GM13977 (cell line): ENCODE measurements at regions not wholly inside any gene's neighbourhood (a gene's known extent, or its start where the extent isn't known, plus 50 kb on each side); places are given as distances from the start of the nearest gene placed in this dataset.

ENCODE experiments used
- DNase-seq: peaks from one replicate; pipeline ENCODE4 v3.0.0; 2012; ENCODE audit warnings: low spot score
- in situ Hi-C: fragments of 300-500 bp; cut with MboI; formaldehyde crosslinking; loops from one replicate; pipeline ENCODE4 v1.12.0; 2022; ENCODE audit warnings: low sequenced_read_pairs, low pct_unique_long_range_greater_than_20kb, mixed read lengths, inconsistent platforms; ENCODE audit not compliant: unreplicated experiment
- TF ChIP-seq, protein P1 (sequence below): IDR thresholded peaks from 2 replicates; pipeline ENCODE4 v1.5.1; 2012; ENCODE audit warnings: mild to moderate bottlenecking, control low read depth; ENCODE audit not compliant: insufficient read depth; ENCODE audit errors: extremely low read depth, missing control alignments

DNA sequence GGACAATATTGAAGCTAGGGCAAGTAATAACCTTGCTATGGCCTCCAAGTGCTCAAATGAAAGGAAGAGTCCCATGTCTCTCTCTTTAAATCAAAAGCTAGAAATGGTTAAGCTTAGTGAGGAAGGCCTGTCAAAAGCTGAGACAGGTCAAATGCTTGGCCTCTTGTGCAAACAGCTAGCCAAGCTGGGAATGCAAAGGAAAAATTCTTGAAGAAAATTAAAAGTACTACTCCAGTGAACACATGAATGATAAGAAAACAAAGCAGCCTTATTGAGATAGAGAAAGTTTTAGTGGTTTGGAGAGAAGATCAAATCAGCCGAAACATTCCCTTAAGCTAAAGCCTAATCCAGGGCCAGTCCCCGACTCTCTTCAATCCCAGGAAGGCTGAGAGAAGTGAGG lies 84.1 kb upstream of the PLEKHA5 start:
- TF ChIP-seq, protein P1, sequence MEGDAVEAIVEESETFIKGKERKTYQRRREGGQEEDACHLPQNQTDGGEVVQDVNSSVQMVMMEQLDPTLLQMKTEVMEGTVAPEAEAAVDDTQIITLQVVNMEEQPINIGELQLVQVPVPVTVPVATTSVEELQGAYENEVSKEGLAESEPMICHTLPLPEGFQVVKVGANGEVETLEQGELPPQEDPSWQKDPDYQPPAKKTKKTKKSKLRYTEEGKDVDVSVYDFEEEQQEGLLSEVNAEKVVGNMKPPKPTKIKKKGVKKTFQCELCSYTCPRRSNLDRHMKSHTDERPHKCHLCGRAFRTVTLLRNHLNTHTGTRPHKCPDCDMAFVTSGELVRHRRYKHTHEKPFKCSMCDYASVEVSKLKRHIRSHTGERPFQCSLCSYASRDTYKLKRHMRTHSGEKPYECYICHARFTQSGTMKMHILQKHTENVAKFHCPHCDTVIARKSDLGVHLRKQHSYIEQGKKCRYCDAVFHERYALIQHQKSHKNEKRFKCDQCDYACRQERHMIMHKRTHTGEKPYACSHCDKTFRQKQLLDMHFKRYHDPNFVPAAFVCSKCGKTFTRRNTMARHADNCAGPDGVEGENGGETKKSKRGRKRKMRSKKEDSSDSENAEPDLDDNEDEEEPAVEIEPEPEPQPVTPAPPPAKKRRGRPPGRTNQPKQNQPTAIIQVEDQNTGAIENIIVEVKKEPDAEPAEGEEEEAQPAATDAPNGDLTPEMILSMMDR, result no peak
- DNase-seq, result no peak
- in situ Hi-C loops, result no loop called here

DNA sequence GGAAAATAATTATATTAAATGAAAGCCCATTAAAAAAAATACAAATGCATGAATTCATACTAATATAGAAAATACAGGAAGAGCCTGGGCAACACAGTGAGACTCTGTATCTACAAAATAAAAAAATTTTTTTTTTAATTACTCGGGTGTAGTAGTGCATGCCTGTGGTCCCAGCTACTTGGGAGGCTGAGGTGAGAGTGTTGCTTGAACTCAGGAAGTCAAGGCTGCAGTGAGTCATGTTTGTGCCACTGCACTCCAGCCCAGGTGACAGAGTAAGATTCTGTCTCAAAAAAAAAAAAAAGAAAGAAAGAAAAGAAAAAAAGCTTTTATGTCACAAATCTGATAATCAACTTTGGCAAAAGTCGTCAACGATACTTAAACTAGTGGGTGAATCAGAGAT lies 80.6 kb upstream of the PLEKHA5 start:
- no peak for DNase-seq
- in situ Hi-C loops, result no loop called here
- TF ChIP-seq, protein P1, result no peak

GRCh38 chr12:19052689-19053088 lies 76.8 kb upstream of the PLEKHA5 start:
- in situ Hi-C loops, result loop anchor here (25.0 kb wide), 1 partner anchor 90 kb away; no protein-coding TSS in a partner anchor
- TF ChIP-seq, protein P1, result no peak
- DNase-seq, result no peak

DNA sequence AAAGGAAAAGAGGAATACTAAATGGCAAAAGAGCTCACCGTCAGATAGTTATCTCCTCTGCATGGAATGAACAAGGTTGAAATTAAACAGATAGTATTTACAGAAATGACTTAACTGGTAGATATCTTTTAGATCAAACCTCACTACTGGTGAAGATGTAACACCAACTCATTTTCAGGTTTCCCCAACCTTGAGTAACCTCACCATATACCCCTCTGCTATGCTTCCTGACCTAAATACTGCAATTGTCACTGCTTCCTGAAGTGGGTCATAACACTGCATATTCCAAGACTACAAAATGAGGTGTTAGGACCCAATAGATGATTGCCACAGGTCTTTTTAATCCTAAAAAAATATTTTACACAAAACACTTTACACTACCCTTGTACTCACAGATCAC lies 76.3 kb upstream of the PLEKHA5 start:
- in situ Hi-C loops, result loop anchor here (25.0 kb wide), 1 partner anchor 91 kb away; no protein-coding TSS in a partner anchor
- TF ChIP-seq, protein P1, result no peak
- no peak for DNase-seq

GRCh38 chr12:19054035-19054434 lies 75.5 kb upstream of the PLEKHA5 start:
- DNase-seq, result no peak
- TF ChIP-seq, protein P1, result no peak
- in situ Hi-C loops, result loop anchor here (25.0 kb wide), 1 partner anchor 92 kb away; no protein-coding TSS in a partner anchor

DNA sequence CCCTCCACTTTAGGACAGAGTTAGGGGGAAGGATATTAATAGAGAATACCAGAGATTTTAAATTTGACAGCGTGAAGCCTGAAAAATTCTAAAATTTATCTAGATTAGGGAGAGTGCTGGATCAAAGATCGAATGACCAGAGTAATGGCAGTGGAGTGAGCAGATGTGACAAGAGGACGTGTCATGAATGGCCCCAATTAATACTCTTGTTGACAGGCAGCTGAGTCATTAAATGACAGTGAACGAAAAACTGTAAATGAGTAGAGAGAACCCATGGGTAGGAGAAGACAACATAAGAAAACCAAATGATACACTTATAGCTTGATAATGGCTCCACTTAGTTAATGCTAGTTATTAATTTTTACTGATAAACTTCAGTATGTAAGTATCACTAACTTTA lies 73.9 kb upstream of the PLEKHA5 start:
- TF ChIP-seq, protein P1, result no peak
- no peak for DNase-seq
- in situ Hi-C loops, result loop anchor here (25.0 kb wide), 1 partner anchor 93 kb away; no protein-coding TSS in a partner anchor
